Prostate gland (tissue), 2 donors: ENCODE measurements at regions not wholly inside any gene's neighbourhood (a gene's known extent, or its start where the extent isn't known, plus 50 kb on each side); places are given as distances from the start of the nearest gene placed in this dataset.

ENCODE experiments used
- CTCF ChIP-seq, 4 experiments: fragments of 200-600 bp in 2 of 4; fragments of 450-650 bp in 2 of 4; sonication (generic) in 2 of 4; IDR thresholded peaks; 1 replicate in 3 of 4; 2 replicates in 1 of 4; pipeline ENCODE4 v1.5.1; 2016 to 2019; ENCODE audit warnings: antibody characterized with exemption in 4 of 4, mild to moderate bottlenecking in 2 of 4, moderate library complexity in 2 of 4
- POLR2A ChIP-seq: fragments of 450-650 bp; IDR thresholded peaks from one replicate; pipeline ENCODE4 v1.6.1; 2016; ENCODE audit warnings: antibody characterized with exemption, mild to moderate bottlenecking
- POLR2AphosphoS5 ChIP-seq: sonication (generic); formaldehyde crosslinking; IDR thresholded peaks from one replicate; pipeline ENCODE4 v1.6.1; 2017; ENCODE audit warnings: antibody characterized with exemption

GRCh38 chr2:144989579-144990270, 469.8 kb upstream of the ZEB2 start:
- TF ChIP-seq CTCF (IDR thresholded peaks at IDR 0.05) (no peak), POLR2AphosphoS5 (no peak), POLR2A (no peak)
